Prostate gland (tissue), 2 donors: ENCODE measurements at regions not wholly inside any gene's neighbourhood (a gene's known extent, or its start where the extent isn't known, plus 50 kb on each side); places are given as distances from the start of the nearest gene placed in this dataset.

Source experiments
- DNase-seq: peaks from one replicate; pipeline ENCODE4 v3.0.0-alpha.2; 2019; ENCODE audit warnings: low spot score
- H3K27ac ChIP-seq, 2 donors: fragments of 200-600 bp; sonication (generic); 2 replicates each; pipeline ENCODE4 v1.5.1; 2017 to 2019
- H3K27me3 ChIP-seq: fragments of 200-600 bp; sonication (generic); replicated peaks from 2 replicates; pipeline ENCODE4 v1.5.1; 2019; ENCODE audit not compliant: insufficient read depth
- H3K36me3 ChIP-seq, 2 donors: fragments of 200-600 bp; sonication (generic); 1 replicate in 1 of 2; 2 replicates in 1 of 2; pipeline versions ENCODE4 v1.5.1 to v1.8.1; 2017 to 2019
- H3K4me1 ChIP-seq: fragments of 200-600 bp; sonication (generic); replicated peaks from 2 replicates; pipeline ENCODE4 v1.5.1; 2019
- H3K4me3 ChIP-seq, 2 donors: fragments of 200-600 bp; sonication (generic); 2 replicates each; pipeline ENCODE4 v1.5.1; 2017 to 2019
- H3K9me3 ChIP-seq: fragments of 200-600 bp; sonication (generic); 2 replicates; pipeline ENCODE4 v1.5.1; 2017
- POLR2A ChIP-seq: fragments of 450-650 bp; IDR thresholded peaks from one replicate; pipeline ENCODE4 v1.6.1; 2016; ENCODE audit warnings: antibody characterized with exemption, mild to moderate bottlenecking
- POLR2AphosphoS5 ChIP-seq: sonication (generic); formaldehyde crosslinking; IDR thresholded peaks from one replicate; pipeline ENCODE4 v1.6.1; 2017; ENCODE audit warnings: antibody characterized with exemption
- WGBS: methylation state at CpG from one replicate; pipeline ENCODE4 v1.1.5; 2018; 5-methylcytosine and 5-hydroxymethylcytosine counted together
- intact Hi-C: fragments of 100-400 bp; cut with DNase I; formaldehyde crosslinking; loops from one replicate; pipeline ENCODE4 v1.14.2; 2022
- TF ChIP-seq, protein P1 (sequence below), 4 experiments: fragments of 200-600 bp in 2 of 4; fragments of 450-650 bp in 2 of 4; sonication (generic) in 2 of 4; IDR thresholded peaks; 1 replicate in 3 of 4; 2 replicates in 1 of 4; pipeline ENCODE4 v1.5.1; 2016 to 2019; ENCODE audit warnings: antibody characterized with exemption in 4 of 4, mild to moderate bottlenecking in 2 of 4, moderate library complexity in 2 of 4

- intact Hi-C loops: loop anchor here (10.0 kb wide), 1 partner anchor 119 kb away; no protein-coding TSS in a partner anchor
- TF ChIP-seq, protein P1, sequence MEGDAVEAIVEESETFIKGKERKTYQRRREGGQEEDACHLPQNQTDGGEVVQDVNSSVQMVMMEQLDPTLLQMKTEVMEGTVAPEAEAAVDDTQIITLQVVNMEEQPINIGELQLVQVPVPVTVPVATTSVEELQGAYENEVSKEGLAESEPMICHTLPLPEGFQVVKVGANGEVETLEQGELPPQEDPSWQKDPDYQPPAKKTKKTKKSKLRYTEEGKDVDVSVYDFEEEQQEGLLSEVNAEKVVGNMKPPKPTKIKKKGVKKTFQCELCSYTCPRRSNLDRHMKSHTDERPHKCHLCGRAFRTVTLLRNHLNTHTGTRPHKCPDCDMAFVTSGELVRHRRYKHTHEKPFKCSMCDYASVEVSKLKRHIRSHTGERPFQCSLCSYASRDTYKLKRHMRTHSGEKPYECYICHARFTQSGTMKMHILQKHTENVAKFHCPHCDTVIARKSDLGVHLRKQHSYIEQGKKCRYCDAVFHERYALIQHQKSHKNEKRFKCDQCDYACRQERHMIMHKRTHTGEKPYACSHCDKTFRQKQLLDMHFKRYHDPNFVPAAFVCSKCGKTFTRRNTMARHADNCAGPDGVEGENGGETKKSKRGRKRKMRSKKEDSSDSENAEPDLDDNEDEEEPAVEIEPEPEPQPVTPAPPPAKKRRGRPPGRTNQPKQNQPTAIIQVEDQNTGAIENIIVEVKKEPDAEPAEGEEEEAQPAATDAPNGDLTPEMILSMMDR (IDR thresholded peaks at IDR 0.05): no peak
- TF ChIP-seq POLR2A (no peak), POLR2AphosphoS5 (no peak)
- Histone ChIP-seq H3K4me1 (no peaks in the 10 kb centered on the region), H3K36me3 (no peaks in the 10 kb centered on the region), H3K27ac (no peak overlapping the region), H3K9me3 (no peaks in the 10 kb centered on the region), H3K4me3 (no peak overlapping the region), H3K27me3 (no peaks in the 10 kb centered on the region)
- no peak for DNase-seq
- WGBS: 95% methylated on average over 2 of the region's 2 CpGs
These were observed 77.3 kb downstream of the TMEM100 start for GRCh38 chr17:55645361-55645760.

- 67% methylated on average over 5 of the region's 5 CpGs for WGBS
- Histone ChIP-seq H3K9me3 (no peaks in the 10 kb centered on the region), H3K36me3 (no peaks in the 10 kb centered on the region), H3K4me1 (no peaks in the 10 kb centered on the region), H3K4me3 (no peak overlapping the region), H3K27me3 (no peaks in the 10 kb centered on the region), H3K27ac (no peak overlapping the region)
- intact Hi-C loops: loop anchor here (5.0 to 10.0 kb wide), 2 partner anchors 117 to 120 kb away; no protein-coding TSS in a partner anchor
- no peak for TF ChIP-seq POLR2AphosphoS5
- TF ChIP-seq, protein P1 (IDR thresholded peaks at IDR 0.05): no peak
- no peak for TF ChIP-seq POLR2A
- no peak for DNase-seq
These were observed 78.3 kb downstream of the TMEM100 start for GRCh38 chr17:55644346-55644745.

DNA sequence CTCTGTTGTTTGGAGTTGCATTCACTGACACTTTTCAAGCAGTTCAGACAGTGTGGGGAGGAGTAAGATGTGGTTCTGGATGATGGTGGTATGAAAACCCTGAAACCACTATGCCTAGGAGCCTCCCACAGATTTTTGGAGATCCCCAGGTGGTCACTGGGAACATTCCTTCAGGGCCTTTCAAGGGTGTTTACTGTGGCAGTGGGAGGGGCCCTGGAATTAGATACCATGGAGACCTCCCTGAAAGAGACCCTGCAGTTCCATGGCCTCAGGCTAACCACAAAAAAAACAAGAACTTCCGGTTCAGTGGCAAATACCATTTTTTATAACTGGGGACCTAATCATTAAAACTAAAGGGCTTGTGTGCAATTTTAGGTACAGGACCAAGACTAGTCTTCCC, 79.9 kb downstream of the TMEM100 start:
- Histone ChIP-seq H3K27me3 (no peaks in the 10 kb centered on the region), H3K4me1 (no peaks in the 10 kb centered on the region), H3K9me3 (no peaks in the 10 kb centered on the region), H3K27ac (no peak overlapping the region), H3K4me3 (no peak overlapping the region), H3K36me3 (no peaks in the 10 kb centered on the region)
- no peak for DNase-seq
- intact Hi-C loops: loop anchor here (5.0 to 10.0 kb wide), 2 partner anchors 115 to 122 kb away; no protein-coding TSS in a partner anchor
- TF ChIP-seq POLR2AphosphoS5 (no peak), POLR2A (no peak)
- TF ChIP-seq, protein P1 (IDR thresholded peaks at IDR 0.05): no peak
- WGBS: 29% methylated on average over 1 of the region's 1 CpG

GRCh38 chr17:55641676-55642081, 81.0 kb downstream of the TMEM100 start:
- Histone ChIP-seq H3K4me3 (no peak overlapping the region), H3K4me1 (no peaks in the 10 kb centered on the region), H3K27me3 (no peaks in the 10 kb centered on the region), H3K9me3 (no peaks in the 10 kb centered on the region), H3K36me3 (no peaks in the 10 kb centered on the region), H3K27ac (no peak overlapping the region)
- no peak for TF ChIP-seq POLR2A
- TF ChIP-seq, protein P1 (IDR thresholded peaks at IDR 0.05): peak in 3 of 4 experiments; percentile 34 to 45 (median 40)
- 35% methylated on average over 3 of the region's 3 CpGs for WGBS
- DNase-seq: peak; percentile 41
- intact Hi-C loops: loop anchor here (5.0 to 10.0 kb wide), 2 partner anchors 114 to 123 kb away; no protein-coding TSS in a partner anchor

- TF ChIP-seq POLR2A (no peak), POLR2AphosphoS5 (no peak)
- TF ChIP-seq, protein P1 (IDR thresholded peaks at IDR 0.05): no peak
- H3K4me3 ChIP-seq: no peak overlapping the region
- intact Hi-C loops: no loop called here
- 69% methylated on average over 4 of the region's 4 CpGs for WGBS
- H3K36me3 ChIP-seq: no peaks in the 10 kb centered on the region
- no peak overlapping the region for H3K27ac ChIP-seq
- H3K27me3 ChIP-seq: no peaks in the 10 kb centered on the region
- no peak for DNase-seq
- H3K4me1 ChIP-seq: no peaks in the 10 kb centered on the region
- H3K9me3 ChIP-seq: no peaks in the 10 kb centered on the region
These were observed 83.6 kb downstream of the TMEM100 start for GRCh38 chr17:55639096-55639495.
